Gastrocnemius medialis (tissue), 4 donors: ENCODE measurements at regions not wholly inside any gene's neighbourhood (a gene's known extent, or its start where the extent isn't known, plus 50 kb on each side); places are given as distances from the start of the nearest gene placed in this dataset.

ENCODE experiments used
- CTCF ChIP-seq, 5 experiments: fragments of 450-650 bp in 3 of 5; fragments of 200-600 bp in 2 of 5; sonication (generic) in 2 of 5; IDR thresholded peaks in 4 of 5; conservative IDR thresholded peaks in 1 of 5; 1 replicate in 4 of 5; 2 replicates in 1 of 5; pipeline ENCODE4 v1.5.1; 2016 to 2019; ENCODE audit warnings: antibody characterized with exemption in 5 of 5, mild to moderate bottlenecking in 3 of 5, moderate library complexity in 3 of 5
- POLR2A ChIP-seq, 2 donors: fragments of 450-650 bp; IDR thresholded peaks; one replicate each; pipeline ENCODE4 v1.6.1; 2017; ENCODE audit warnings: antibody characterized with exemption in 2 of 2, mild to moderate bottlenecking in 2 of 2, moderate library complexity in 2 of 2

- TF ChIP-seq CTCF (IDR thresholded peaks at IDR 0.05 in 4 of 5, conservative IDR thresholded peaks at IDR 0.05 in 1 of 5) (no peak), POLR2A (IDR thresholded peaks at IDR 0.05) (no peak)
Measured at GRCh38 chr4:54986095-54986846, 139.1 kb downstream of the KDR start.
